ENCODE measurements at regions not wholly inside any gene's neighbourhood (a gene's known extent, or its start where the extent isn't known, plus 50 kb on each side); places are given as distances from the start of the nearest gene placed in this dataset.

- no peak for DNase-seq
Observed at GRCh38 chr22:48715511-48715910, 1112.2 kb downstream of the BRD1 start.

GRCh38 chr22:48714231-48714630 lies 1113.4 kb downstream of the BRD1 start:
- no peak for DNase-seq

DNA sequence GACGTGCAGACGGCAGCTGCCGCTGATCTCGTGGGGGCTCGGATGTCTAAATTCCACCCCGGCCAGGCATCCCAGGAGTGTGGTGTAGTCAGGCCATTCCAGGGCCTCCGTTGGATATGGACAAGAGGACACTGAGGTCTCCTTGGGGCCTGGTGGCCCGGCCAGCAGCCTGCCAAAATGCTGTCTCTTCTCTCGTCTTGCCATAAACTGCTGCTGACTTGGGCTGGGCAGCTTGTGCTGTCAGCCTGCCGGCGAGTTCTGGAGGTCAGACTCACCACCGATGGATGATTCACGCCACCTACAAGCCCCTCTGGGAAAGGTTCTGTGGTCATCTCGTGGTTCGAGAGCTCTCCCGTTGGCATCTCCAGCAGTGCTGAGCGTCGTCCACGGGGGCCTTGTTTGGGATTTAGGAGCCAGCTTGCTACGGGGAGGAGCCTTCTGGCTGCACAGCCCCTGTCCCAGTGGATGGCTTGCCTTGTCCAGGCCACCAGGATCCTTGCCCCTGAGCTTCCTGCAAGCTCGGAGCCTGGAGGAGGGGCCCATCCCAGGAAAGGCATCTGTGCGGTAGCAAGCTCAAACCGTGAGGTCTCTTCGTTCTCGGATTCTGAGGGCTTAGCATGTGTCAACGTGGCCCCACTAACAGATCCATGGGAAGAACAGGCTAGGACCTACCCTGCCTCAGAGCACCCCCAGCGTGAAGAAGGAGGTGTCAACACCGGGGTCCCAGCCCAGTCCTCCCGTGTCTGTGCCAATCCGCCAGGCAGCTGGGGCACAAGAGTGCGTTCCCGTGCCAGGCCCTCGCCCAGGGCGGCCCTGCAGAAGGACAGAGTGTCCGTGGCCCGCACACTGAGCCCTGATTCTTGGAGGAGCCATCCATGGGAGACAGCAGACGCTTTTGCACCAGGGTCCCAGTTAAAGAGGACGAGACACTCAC lies 1114.1 kb downstream of the BRD1 start:
- no peak for DNase-seq

DNA sequence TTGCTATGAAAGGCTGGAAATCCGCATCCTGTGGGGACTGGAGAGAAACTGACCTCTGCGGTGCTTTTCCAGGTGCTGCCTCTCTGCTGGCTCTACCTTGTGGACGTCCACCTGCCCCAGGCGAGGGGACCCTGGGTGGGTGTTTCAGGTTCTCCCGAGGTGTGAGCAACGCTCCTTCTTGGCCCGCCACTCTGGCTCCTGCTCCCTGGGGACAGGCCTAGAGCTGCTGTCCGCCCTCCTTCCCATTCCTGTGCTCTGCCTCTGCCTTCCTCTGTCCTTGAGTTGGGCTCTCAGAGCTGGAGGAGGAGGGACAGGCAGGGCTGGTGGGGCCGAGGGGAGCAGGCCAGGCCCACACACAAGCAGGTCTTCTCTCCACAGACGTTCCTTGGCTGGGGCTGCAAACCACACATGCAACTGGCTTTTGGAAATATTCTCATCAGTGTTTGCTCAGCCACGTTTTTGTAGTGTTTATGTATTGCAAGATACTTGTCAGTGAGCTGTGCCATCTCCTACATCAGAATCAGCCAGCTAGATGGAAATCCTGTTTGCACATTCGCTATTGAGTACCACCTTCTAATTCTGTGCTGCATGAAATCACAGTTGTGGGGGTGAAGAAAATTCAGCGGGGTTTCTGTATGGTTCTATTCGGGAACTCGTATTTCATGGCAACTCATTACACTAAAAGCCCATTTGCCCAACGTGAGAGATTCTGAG lies 1115.0 kb downstream of the BRD1 start:
- no peak for DNase-seq

DNA sequence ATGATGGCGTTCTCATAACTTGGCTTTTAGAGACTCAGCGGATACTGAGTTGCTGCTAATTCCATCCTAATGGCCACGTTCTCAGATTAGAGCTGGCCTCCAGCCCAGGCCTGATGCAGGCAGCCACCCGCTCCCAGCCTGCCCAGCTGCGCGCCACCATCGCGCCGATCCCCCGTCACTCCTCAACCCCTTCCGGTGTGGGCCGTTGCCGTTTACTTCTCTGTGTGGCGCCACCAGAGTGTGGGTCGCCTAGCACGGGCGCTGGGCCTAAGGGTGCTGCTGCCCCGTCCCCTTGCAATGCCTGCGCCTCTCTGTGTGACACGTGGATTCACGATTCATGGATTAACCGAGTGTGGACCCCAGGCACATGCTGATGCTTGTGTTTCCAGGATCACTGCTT lies 1116.0 kb downstream of the BRD1 start:
- no peak for DNase-seq

DNA sequence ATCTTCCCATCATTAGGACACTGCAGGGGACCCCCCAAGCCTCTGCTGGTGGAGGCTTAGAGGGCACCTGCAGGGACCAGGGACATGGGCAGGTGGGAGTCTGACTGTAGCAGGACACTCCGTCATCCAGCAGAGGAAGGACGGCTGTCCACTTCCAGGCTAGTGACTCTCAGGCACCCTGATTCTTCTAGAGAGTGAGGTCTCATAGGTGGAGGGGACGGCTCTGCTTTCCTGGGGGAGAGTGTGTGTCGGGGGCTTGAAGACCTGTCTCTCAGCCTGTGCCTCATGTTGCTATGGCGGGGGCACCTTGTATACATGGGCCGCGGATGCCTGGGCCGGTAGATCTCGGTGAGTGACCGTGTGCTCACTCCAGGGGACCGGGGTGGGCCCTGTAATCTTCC lies 1116.6 kb downstream of the BRD1 start:
- no peak for DNase-seq

- no peak for DNase-seq
Observed at GRCh38 chr22:48710410-48710809, 1117.3 kb downstream of the BRD1 start.

GRCh38 chr22:48709976-48710375 lies 1117.7 kb downstream of the BRD1 start:
- DNase-seq = no peak

GRCh38 chr22:48709453-48709852 lies 1118.2 kb downstream of the BRD1 start:
- no peak for DNase-seq

DNA sequence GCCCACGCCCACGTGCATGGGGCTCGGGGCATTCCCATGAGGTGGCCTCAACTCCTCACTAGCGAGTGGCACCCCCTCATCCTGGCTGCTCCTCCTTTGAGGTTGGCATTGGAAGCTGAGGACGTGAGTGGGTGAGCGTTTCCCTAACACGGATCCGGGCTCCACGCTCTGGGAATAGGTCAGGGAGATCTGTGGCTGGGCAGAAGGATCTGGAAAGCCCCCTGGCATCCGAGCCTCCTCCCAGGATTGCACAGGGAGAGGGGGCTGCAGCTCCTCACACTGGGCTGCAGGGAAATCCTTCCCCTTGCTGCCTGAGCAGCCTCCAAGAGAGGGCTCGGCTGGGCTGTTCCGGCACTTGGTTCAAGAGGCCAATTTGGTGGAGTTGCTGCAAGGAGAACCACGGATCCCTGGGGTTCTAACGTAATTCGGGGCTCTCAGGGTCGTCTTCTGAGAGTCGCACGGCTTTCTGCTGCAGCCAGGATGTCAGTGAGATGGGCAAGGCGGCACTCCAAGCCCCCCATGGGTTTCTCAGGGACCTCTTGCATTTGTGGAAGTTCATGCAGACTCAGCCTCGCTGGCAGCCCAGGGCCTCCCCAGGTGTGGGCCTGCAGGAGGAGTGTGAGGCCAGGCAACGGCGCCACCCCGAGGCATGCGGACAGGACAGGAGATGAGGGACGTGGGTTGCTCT lies 1119.0 kb downstream of the BRD1 start:
- no peak for DNase-seq

GRCh38 chr22:48707763-48708557 lies 1119.7 kb downstream of the BRD1 start:
- DNase-seq = no peak

- no peak for DNase-seq
Observed at GRCh38 chr22:48706934-48707762, 1120.5 kb downstream of the BRD1 start.

DNA sequence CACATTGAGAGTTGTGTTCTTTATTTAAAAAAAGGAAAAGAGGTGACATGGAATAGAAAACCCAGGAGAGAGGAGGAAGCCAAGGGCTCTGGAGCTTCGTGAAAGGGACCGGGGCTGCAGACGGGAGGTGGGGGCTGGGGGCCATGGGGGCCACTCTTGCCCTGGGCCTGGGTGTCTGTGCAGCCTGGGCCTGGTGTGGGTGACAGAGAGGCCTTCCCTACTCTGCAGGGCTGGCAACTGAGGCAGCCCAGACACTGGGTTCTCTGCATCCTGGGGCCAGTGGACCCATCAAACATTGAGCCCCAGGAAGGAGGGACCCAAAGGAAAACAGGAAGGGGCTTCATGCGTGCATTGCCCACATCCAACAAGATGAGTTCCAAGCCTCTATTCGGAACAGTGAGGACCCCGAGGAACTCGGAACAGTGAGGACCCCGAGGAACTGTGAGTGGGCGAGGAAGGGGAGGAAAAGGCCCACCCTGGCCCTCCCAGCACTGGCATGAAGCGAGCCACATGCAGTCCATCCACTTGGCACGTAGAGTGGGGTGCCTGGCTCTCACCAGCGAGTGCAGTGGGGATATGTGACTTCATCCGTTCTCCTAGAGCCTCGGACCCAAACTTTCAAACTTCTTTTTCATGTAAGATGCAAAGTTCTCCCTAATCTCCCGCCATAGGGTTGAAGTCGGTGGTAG lies 1121.6 kb downstream of the BRD1 start:
- DNase-seq = no peak

DNA sequence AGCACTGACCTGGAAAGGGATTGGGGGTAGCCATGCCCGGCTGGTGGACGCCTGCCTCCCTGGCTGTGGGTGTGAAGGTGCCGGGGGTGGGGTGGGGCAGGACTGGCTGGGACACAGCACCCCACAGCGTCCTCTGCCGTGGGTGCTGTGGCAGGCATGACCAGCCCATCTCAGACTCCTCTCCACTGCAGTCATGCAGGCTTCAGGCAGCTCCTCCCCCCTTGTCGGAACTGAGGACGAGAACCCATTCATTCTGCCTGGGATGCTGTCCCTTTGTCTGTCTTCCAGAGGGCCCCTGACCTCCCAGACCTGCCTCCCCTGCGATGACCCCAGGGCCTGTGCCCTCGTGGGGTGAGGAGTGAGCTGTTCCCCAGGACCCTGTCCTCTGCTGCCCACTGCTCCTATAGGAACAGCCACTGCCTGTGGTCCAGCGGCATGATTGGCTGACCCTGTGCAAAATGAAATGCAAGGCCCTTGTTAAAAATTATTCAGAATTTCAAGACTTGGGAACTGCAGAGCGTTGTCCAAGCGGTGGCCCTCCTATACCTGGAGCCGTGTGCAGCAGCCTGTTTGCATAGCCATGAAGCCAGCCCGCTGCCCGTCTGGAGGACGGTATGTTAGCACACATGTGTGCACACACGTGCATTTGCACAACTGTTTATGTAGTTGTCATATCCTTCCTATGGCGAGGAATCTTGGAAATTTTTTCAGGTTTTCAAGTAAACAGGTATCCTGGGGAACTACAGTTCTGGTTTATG lies 1122.3 kb downstream of the BRD1 start:
- DNase-seq = no peak

GRCh38 chr22:48704335-48704734 lies 1123.3 kb downstream of the BRD1 start:
- DNase-seq = no peak

DNA sequence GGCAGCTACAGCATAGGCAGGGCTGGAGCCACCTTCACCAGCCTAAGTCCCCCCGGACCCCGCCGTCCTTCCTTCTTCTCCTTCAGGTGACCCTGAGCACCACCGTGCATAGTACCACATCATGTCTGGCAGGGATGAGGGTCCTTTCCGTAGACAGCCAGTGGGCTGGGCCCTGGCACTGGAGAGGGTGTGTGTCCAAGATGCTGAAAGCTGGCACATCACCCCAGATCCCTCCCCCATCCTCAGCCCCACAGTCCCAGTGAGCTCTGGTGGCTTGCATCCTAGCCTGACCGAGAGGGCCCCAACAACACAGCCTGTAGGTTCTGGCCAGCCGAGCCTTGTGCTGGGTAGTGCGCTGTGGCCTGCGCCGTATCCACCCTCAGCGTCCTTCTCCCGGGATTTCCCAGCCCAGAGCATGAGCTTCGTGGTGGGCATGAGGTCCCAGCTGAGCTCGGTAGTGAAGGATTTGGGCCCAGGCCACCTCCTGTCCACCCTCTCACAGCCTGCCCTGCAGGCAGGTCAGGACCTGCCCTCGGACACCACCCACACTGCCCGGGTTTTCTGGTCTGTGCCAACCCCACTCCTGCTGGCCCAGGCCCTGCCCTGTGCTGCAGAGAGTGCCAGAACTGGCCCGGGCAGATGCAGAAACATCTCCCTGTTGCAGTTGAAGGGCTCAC lies 1124.3 kb downstream of the BRD1 start:
- no peak for DNase-seq

GRCh38 chr22:48702573-48703264 lies 1125.0 kb downstream of the BRD1 start:
- no peak for DNase-seq

DNA sequence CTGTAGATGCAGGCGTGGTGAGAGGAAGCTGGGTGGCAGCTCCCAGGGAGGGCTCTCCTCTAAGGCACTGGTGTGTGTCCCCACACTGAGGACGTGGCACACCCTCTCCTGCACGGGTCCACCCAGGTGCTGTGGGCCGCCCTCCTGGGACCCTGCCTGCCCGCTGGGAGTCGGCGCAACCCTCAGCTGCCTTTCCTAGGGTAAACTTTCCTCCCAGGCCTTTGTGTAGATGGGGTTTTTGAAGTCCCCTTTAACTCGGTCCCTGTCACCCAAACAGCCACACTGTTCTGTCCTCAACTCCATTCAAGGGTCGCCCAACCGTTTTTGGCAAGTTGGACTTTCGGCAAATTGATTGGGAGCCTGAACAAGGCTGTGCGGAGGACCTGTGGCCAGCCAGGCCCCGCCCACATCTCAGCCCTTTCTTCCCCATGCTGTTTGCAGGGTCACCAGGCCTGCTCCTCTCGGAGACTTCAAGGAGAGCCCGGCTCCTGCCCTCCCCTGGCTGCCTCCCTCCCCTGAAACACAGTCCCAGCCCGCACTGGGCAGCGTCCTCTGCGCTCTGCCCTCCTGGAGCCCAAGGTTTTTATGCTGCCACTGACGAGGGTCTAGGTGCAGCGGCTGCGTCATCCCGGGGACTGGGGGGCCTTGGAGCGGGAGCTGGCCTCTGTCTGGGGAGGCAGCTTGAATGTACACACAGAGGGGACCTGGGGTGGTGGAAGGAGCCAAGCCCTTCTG lies 1126.2 kb downstream of the BRD1 start:
- DNase-seq = no peak
